WTC11 (cell line): ENCODE measurements at regions not wholly inside any gene's neighbourhood (a gene's known extent, or its start where the extent isn't known, plus 50 kb on each side); places are given as distances from the start of the nearest gene placed in this dataset.

Source experiments
- ATAC-seq: fragments of 200-7000 bp; cut with Tn5 transposase; 2 replicates; pipeline ENCODE4 v1.10.0; 2021; ENCODE audit warnings: mild to moderate bottlenecking, moderate library complexity
- CTCF ChIA-PET: fragments of 300-600 bp; sonication (Branson Sonifier 250); formaldehyde crosslinking; loops from one replicate; lab custom pipeline; 2021; ENCODE audit warnings: antibody characterized with exemption; lab: Charles Lee
- POLR2A ChIA-PET: fragments of 350-600 bp; sonication (Branson Sonifier 250); formaldehyde crosslinking; loops from one replicate; lab custom pipeline; 2021; ENCODE audit warnings: antibody characterized with exemption; lab: Charles Lee
- DNase-seq: peaks from one replicate; pipeline ENCODE4 v3.0.0; 2021; ENCODE audit warnings: low spot score
- H3K27ac Mint-ChIP-seq: 2 replicates; pipeline ENCODE4 v1.8.0; 2021; ENCODE audit warnings: mixed read lengths
- H3K27me3 Mint-ChIP-seq: 2 replicates; pipeline ENCODE4 v1.8.0; 2021; ENCODE audit warnings: low read depth, mild to moderate bottlenecking, moderate library complexity, mixed read lengths
- H3K36me3 Mint-ChIP-seq: 2 replicates; pipeline ENCODE4 v1.8.0; 2021; ENCODE audit warnings: mixed read lengths
- H3K4me1 Mint-ChIP-seq: 2 replicates; pipeline ENCODE4 v1.8.0; 2022; ENCODE audit warnings: mixed read lengths
- H3K4me3 Mint-ChIP-seq: 2 replicates; pipeline ENCODE4 v1.8.0; 2021; ENCODE audit warnings: mild to moderate bottlenecking, moderate library complexity, mixed read lengths
- H3K9me3 Mint-ChIP-seq: 2 replicates; pipeline ENCODE4 v1.8.0; 2021; ENCODE audit warnings: mixed read lengths
- CREM ChIP-seq: sonication (generic); formaldehyde crosslinking; IDR thresholded peaks from 2 replicates; pipeline ENCODE4 v1.8.1; 2022; ENCODE audit warnings: mild to moderate bottlenecking, missing genetic modification reagents, moderate library complexity
- ETV6 ChIP-seq: sonication (generic); formaldehyde crosslinking; IDR thresholded peaks from 2 replicates; pipeline ENCODE4 v1.8.1; 2022; ENCODE audit warnings: mild to moderate bottlenecking, missing genetic modification reagents
- HMGXB4 ChIP-seq: sonication (generic); formaldehyde crosslinking; IDR thresholded peaks from 2 replicates; pipeline ENCODE4 v1.8.1; 2023; ENCODE audit warnings: mild to moderate bottlenecking, moderate library complexity, missing genetic modification reagents
- KAT7 ChIP-seq: sonication (generic); formaldehyde crosslinking; IDR thresholded peaks from 2 replicates; pipeline ENCODE4 v1.8.1; 2023; ENCODE audit warnings: missing genetic modification reagents, mild to moderate bottlenecking, borderline replicate concordance
- MAX ChIP-seq: sonication (generic); formaldehyde crosslinking; IDR thresholded peaks from 2 replicates; pipeline ENCODE4 v1.8.0; 2022; ENCODE audit warnings: mild to moderate bottlenecking, missing genetic modification reagents
- NR1H2 ChIP-seq: sonication (generic); formaldehyde crosslinking; IDR thresholded peaks from 2 replicates; pipeline ENCODE4 v1.9.0; 2021; ENCODE audit warnings: mild to moderate bottlenecking, moderate library complexity, missing genetic modification reagents
- PRDM15 ChIP-seq: sonication (generic); formaldehyde crosslinking; IDR thresholded peaks from 2 replicates; pipeline ENCODE4 v1.8.0; 2022; ENCODE audit warnings: missing genetic modification reagents
- PREB ChIP-seq: sonication (generic); formaldehyde crosslinking; IDR thresholded peaks from 2 replicates; pipeline ENCODE4 v1.8.1; 2022; ENCODE audit warnings: mild to moderate bottlenecking, missing genetic modification reagents, moderate library complexity, borderline replicate concordance
- TCF7 ChIP-seq: sonication (generic); formaldehyde crosslinking; IDR thresholded peaks from 2 replicates; pipeline ENCODE4 v1.8.0; 2022; ENCODE audit warnings: mild to moderate bottlenecking, low read depth, missing genetic modification reagents, moderate library complexity
- ZNF281 ChIP-seq: sonication (generic); formaldehyde crosslinking; IDR thresholded peaks from 2 replicates; pipeline ENCODE4 v1.8.0; 2023; ENCODE audit warnings: mild to moderate bottlenecking, missing genetic modification reagents
- ZNF512 ChIP-seq: sonication (generic); formaldehyde crosslinking; IDR thresholded peaks from 2 replicates; pipeline ENCODE4 v1.8.1; 2022; ENCODE audit warnings: missing genetic modification reagents, borderline replicate concordance
- ZNF532 ChIP-seq: fragments of 250-450 bp; sonication (Bioruptor Pico); IDR thresholded peaks from 2 replicates; pipeline ENCODE4 v1.9.0; 2021; ENCODE audit warnings: mild to moderate bottlenecking, borderline replicate concordance

GRCh38 chr15:31758126-31758525 is 272.2 kb upstream of the CHRNA7 start:
- ChIA-PET POLR2A (no interaction called here), CTCF (interaction anchor here (0.6 kb wide), 1 partner anchor 18 kb away, joined by 5 read pairs; no protein-coding TSS in a partner anchor)
- Mint-ChIP-seq H3K27ac (no peak overlapping the region), H3K9me3 (no peaks in the 10 kb centered on the region), H3K4me1 (peaks cover 4% of the 10 kb centered on the region; the same call in 1 of the 2 replicates), H3K27me3 (no peaks in the 10 kb centered on the region; the same call in 1 of the 2 replicates), H3K4me3 (no peak overlapping the region), H3K36me3 (no peaks in the 10 kb centered on the region)
- ATAC-seq (no peak), DNase-seq (no peak)
- TF ChIP-seq KAT7 (CRISPR knock-in tag), result no peak
- TF ChIP-seq HMGXB4 (CRISPR knock-in tag), result no peak
- no peak for TF ChIP-seq ZNF532 (CRISPR knock-in tag)
- no peak for TF ChIP-seq PREB (CRISPR knock-in tag)
- TF ChIP-seq TCF7, result no peak
- TF ChIP-seq NR1H2 (CRISPR knock-in tag), result no peak
- no peak for TF ChIP-seq ETV6 (CRISPR knock-in tag)
- no peak for TF ChIP-seq ZNF512 (CRISPR knock-in tag)
- TF ChIP-seq PRDM15 (CRISPR knock-in tag), result no peak
- TF ChIP-seq CREM (CRISPR knock-in tag), result no peak
- TF ChIP-seq MAX (CRISPR knock-in tag), result no peak
- no peak for TF ChIP-seq ZNF281 (CRISPR knock-in tag)
